GM23338 (cell line): ENCODE measurements at regions not wholly inside any gene's neighbourhood (a gene's known extent, or its start where the extent isn't known, plus 50 kb on each side); places are given as distances from the start of the nearest gene placed in this dataset.
"Not testable (repeated sequence)": the region's sequence is repeated elsewhere in the genome, so short reads cannot be mapped to it uniquely, and the experiment has no call there.

Source experiments
- ATAC-seq: fragments of 200-7000 bp; cut with Tn5 transposase; 3 replicates; pipeline ENCODE4 v1.9.1; 2020
- DNase-seq: peaks from one replicate; pipeline ENCODE4 v3.0.0-alpha.2; 2015; ENCODE audit warnings: low spot score
- H2AFZ ChIP-seq: fragments of 200-600 bp; sonication (generic); 2 replicates; pipeline ENCODE4 v1.8.0; 2016; ENCODE audit warnings: antibody characterized with exemption, mild to moderate bottlenecking, moderate library complexity
- H3F3A ChIP-seq: fragments of 200-600 bp; sonication (generic); replicated peaks from 2 replicates; pipeline ENCODE4 v1.8.0; 2017; ENCODE audit warnings: antibody characterized with exemption, mixed run types, low read depth
- H3K27ac ChIP-seq: fragments of 200-600 bp; sonication (generic); 2 replicates; pipeline ENCODE4 v1.6.1; 2016; ENCODE audit warnings: low read depth
- H3K27me3 ChIP-seq: fragments of 200-600 bp; sonication (generic); 2 replicates; pipeline ENCODE4 v1.8.0; 2016; ENCODE audit warnings: mild to moderate bottlenecking, mixed run types, moderate library complexity; ENCODE audit not compliant: insufficient read depth
- H3K36me3 ChIP-seq: fragments of 200-600 bp; sonication (generic); 2 replicates; pipeline ENCODE4 v1.8.0; 2016; ENCODE audit warnings: mild to moderate bottlenecking; ENCODE audit not compliant: insufficient read depth
- H3K4me1 ChIP-seq: fragments of 200-600 bp; sonication (generic); 2 replicates; pipeline ENCODE4 v1.8.0; 2016; ENCODE audit warnings: mild to moderate bottlenecking, moderate library complexity; ENCODE audit not compliant: insufficient read depth
- H3K4me2 ChIP-seq: fragments of 200-600 bp; sonication (generic); 2 replicates; pipeline ENCODE4 v1.7.1; 2017; ENCODE audit warnings: mixed run types
- H3K4me3 ChIP-seq: fragments of 200-600 bp; sonication (generic); 2 replicates; pipeline ENCODE4 v1.6.1; 2016; ENCODE audit warnings: mixed run types
- H3K79me2 ChIP-seq: fragments of 200-600 bp; sonication (generic); replicated peaks from 2 replicates; pipeline ENCODE4 v1.8.0; 2017; ENCODE audit warnings: mild to moderate bottlenecking; ENCODE audit not compliant: insufficient read depth
- H3K9me2 ChIP-seq: fragments of 200-600 bp; sonication (generic); 2 replicates; pipeline ENCODE4 v1.8.0; 2017; ENCODE audit not compliant: insufficient read depth
- H4K20me1 ChIP-seq: fragments of 200-600 bp; sonication (generic); replicated peaks from 2 replicates; pipeline ENCODE4 v1.8.0; 2017; ENCODE audit warnings: mild to moderate bottlenecking; ENCODE audit not compliant: insufficient read depth
- H3K27ac Mint-ChIP-seq: 2 replicates; pipeline ENCODE4 v1.8.0; 2020; ENCODE audit warnings: inconsistent platforms, mild to moderate bottlenecking, moderate library complexity, mixed read lengths
- H3K27me3 Mint-ChIP-seq: 3 replicates; pipeline ENCODE4 v1.8.0; 2022; ENCODE audit warnings: low read depth, mild to moderate bottlenecking, moderate library complexity, mixed read lengths, inconsistent platforms; ENCODE audit not compliant: insufficient read depth, poor library complexity
- H3K36me3 Mint-ChIP-seq: 3 replicates; pipeline ENCODE4 v1.8.0; 2021; ENCODE audit warnings: low read depth, mild to moderate bottlenecking, inconsistent platforms, moderate library complexity, mixed read lengths
- H3K4me1 Mint-ChIP-seq: 3 replicates; pipeline ENCODE4 v1.8.0; 2020; ENCODE audit warnings: mild to moderate bottlenecking, inconsistent platforms, mixed read lengths
- H3K4me3 Mint-ChIP-seq: 3 replicates; pipeline ENCODE4 v1.8.0; 2021; ENCODE audit warnings: moderate library complexity, mild to moderate bottlenecking, inconsistent platforms, mixed read lengths
- H3K9me3 Mint-ChIP-seq: 3 replicates; pipeline ENCODE4 v1.8.0; 2020; ENCODE audit warnings: moderate library complexity, mild to moderate bottlenecking, inconsistent platforms, mixed read lengths

GRCh38 chr7:65651826-65652592, 220.9 kb upstream of the VKORC1L1 start:
- H3K4me1 ChIP-seq, H3K36me3 ChIP-seq, H3K79me2 ChIP-seq, H3K4me3 Mint-ChIP-seq, H3K27me3 ChIP-seq, H3K27me3 Mint-ChIP-seq, H3K4me2 ChIP-seq, H2AFZ ChIP-seq, H3K4me1 Mint-ChIP-seq, ATAC-seq, H3K9me3 Mint-ChIP-seq, H3K9me2 ChIP-seq, DNase-seq, H3F3A ChIP-seq, H3K36me3 Mint-ChIP-seq, H4K20me1 ChIP-seq, H3K27ac ChIP-seq, H3K27ac Mint-ChIP-seq, H3K4me3 ChIP-seq: not testable (repeated sequence)

DNA sequence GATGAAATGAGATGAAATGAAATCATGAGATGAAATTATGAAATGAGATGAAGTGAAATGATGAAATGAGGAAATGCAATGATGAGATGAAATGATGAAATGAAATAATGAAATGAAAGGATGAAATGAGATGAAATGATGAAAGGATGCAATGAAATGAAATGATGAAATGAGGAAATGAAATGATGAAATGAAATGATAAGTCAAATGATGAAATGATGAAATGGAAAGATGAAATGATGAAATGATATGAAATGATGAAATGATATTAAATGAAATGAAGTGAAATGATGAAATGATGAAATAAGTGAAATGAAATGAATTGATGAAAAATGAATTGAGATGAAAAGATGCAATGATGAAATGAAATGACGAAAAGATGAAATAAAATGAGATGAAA, 220.2 kb upstream of the VKORC1L1 start:
- not testable (repeated sequence) for H3K4me3 Mint-ChIP-seq, H3K27ac ChIP-seq, H3K4me1 Mint-ChIP-seq, H4K20me1 ChIP-seq, H3K4me3 ChIP-seq, H3K36me3 Mint-ChIP-seq, H3K27ac Mint-ChIP-seq, H3K4me2 ChIP-seq, H3K27me3 Mint-ChIP-seq, H3K79me2 ChIP-seq, ATAC-seq, H3K36me3 ChIP-seq, DNase-seq, H3F3A ChIP-seq, H3K9me2 ChIP-seq, H3K9me3 Mint-ChIP-seq, H3K27me3 ChIP-seq, H3K4me1 ChIP-seq, H2AFZ ChIP-seq

DNA sequence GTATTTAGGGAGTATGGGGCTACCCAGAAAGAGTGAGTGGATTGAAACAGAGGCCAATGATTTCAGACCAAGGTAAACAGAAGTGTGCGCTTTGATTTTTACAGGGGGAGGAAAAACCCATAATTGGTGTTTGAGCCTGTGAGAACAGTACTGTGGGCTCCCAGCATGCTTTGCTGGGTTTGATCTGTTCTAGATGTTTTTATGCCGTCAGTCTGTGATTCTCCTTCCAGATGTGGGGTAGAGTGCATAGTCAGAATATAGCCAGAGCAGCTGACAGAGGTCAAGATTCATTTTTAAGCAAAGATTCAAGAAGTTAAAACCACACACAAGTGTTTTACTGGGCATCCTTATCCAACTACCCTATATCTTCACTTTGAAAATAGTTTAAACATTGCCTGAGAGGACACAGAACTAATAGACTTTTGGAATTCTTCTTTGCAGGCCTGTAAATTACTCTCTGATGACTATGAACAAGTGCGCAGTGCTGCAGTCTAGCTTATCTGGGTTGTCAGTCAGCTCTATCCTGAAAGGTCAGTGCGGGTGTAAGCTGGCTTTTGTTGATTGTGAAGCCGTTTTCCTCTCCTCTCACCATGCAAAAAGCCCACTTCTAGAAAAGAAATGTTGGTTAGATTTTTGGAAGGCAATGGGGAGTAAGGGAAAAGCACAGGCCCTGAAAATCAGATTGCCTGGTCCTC, 216.2 kb upstream of the VKORC1L1 start:
- not testable (repeated sequence) for H3K4me1 Mint-ChIP-seq, H3K36me3 ChIP-seq, H3K79me2 ChIP-seq, H3K27ac Mint-ChIP-seq, H3F3A ChIP-seq, H3K4me1 ChIP-seq, H3K4me3 Mint-ChIP-seq, DNase-seq, H3K27me3 ChIP-seq, H3K4me3 ChIP-seq, H3K9me3 Mint-ChIP-seq, H3K36me3 Mint-ChIP-seq, H3K27ac ChIP-seq, H3K9me2 ChIP-seq, H3K4me2 ChIP-seq, ATAC-seq, H4K20me1 ChIP-seq, H2AFZ ChIP-seq, H3K27me3 Mint-ChIP-seq

- not testable (repeated sequence) for H3K27ac Mint-ChIP-seq, H3K9me2 ChIP-seq, H3K4me2 ChIP-seq, H3K27ac ChIP-seq, H3K36me3 Mint-ChIP-seq, H3K9me3 Mint-ChIP-seq, H2AFZ ChIP-seq, H3K27me3 ChIP-seq, DNase-seq, H3K36me3 ChIP-seq, H3F3A ChIP-seq, H3K4me1 ChIP-seq, H3K4me1 Mint-ChIP-seq, H4K20me1 ChIP-seq, H3K79me2 ChIP-seq, ATAC-seq, H3K4me3 Mint-ChIP-seq, H3K27me3 Mint-ChIP-seq, H3K4me3 ChIP-seq
Measured at GRCh38 chr7:65683362-65683761, 189.5 kb upstream of the VKORC1L1 start.

DNA sequence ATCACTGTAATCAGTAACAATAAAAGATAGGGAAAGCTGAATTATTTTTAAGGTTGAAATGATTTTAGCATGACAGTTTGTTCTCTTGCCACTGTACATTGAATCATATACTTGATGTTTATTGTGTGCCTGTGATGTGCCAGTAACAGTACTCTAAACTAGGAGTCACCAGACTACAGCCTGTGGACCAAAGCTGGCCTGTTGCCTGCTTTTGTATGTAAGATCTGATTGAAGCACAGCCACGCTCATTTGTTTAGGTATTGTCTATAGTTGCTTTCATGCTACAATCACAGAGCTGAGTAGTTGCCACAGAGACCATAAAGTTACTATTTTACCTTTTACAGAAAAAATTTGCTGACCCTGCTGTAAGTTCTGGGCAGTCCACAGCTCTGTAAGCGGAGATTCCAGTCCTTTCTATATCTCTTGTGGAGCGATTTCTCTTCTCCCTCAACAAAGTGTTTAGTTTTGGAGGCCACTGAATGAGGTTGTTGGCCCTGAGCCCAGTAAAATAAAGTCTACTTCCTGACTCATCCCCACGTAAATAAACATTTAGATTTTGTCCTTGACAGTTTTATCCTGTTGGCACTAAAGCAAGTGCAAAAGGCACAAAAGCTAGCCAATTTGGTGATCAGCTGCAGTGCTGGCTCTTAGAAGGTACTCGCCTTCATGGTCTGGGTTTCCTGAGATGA, 173.7 kb upstream of the VKORC1L1 start:
- H3K9me2 ChIP-seq, H3K4me1 Mint-ChIP-seq, H3F3A ChIP-seq, H3K36me3 ChIP-seq, H2AFZ ChIP-seq, H3K27ac Mint-ChIP-seq, H3K4me1 ChIP-seq, H3K79me2 ChIP-seq, H3K27me3 ChIP-seq, H3K27me3 Mint-ChIP-seq, H3K4me2 ChIP-seq, H3K4me3 Mint-ChIP-seq, ATAC-seq, H3K4me3 ChIP-seq, DNase-seq, H3K9me3 Mint-ChIP-seq, H3K27ac ChIP-seq, H4K20me1 ChIP-seq, H3K36me3 Mint-ChIP-seq: not testable (repeated sequence)

- H3K79me2 ChIP-seq, H3K36me3 Mint-ChIP-seq, H4K20me1 ChIP-seq, H3K27ac ChIP-seq, H3K4me1 ChIP-seq, H3K27ac Mint-ChIP-seq, H3K4me2 ChIP-seq, H3K4me3 ChIP-seq, H3F3A ChIP-seq, H3K36me3 ChIP-seq, H3K9me3 Mint-ChIP-seq, H3K4me3 Mint-ChIP-seq, H3K4me1 Mint-ChIP-seq, H2AFZ ChIP-seq, H3K27me3 ChIP-seq, ATAC-seq, DNase-seq, H3K27me3 Mint-ChIP-seq, H3K9me2 ChIP-seq: not testable (repeated sequence)
Measured at GRCh38 chr7:65699715-65700356, 173.0 kb upstream of the VKORC1L1 start.
